Left ventricle myocardium inferior (tissue), 1 donor: ENCODE measurements at regions not wholly inside any gene's neighbourhood (a gene's known extent, or its start where the extent isn't known, plus 50 kb on each side); places are given as distances from the start of the nearest gene placed in this dataset.

ENCODE experiments used
- DNase-seq: peaks from one replicate; pipeline ENCODE4 v3.0.0-alpha.2; 2020
- H3K27ac ChIP-seq: fragments of 200-600 bp; replicated peaks from 2 replicates; pipeline ENCODE4 v1.8.0; 2021
- H3K27me3 ChIP-seq: fragments of 200-600 bp; 2 replicates; pipeline ENCODE4 v1.8.0; 2021; ENCODE audit warnings: low read depth
- H3K36me3 ChIP-seq: fragments of 200-600 bp; 2 replicates; pipeline ENCODE4 v1.8.0; 2021
- H3K4me1 ChIP-seq: fragments of 200-600 bp; 2 replicates; pipeline ENCODE4 v1.8.0; 2021
- H3K4me3 ChIP-seq: fragments of 200-600 bp; 2 replicates; pipeline ENCODE4 v1.8.0; 2021; ENCODE audit warnings: mild to moderate bottlenecking, moderate library complexity
- H3K9me3 ChIP-seq: fragments of 200-600 bp; replicated peaks from 2 replicates; pipeline ENCODE4 v1.8.0; 2021
- CTCF ChIP-seq: fragments of 200-600 bp; IDR thresholded peaks from 2 replicates; pipeline ENCODE4 v1.8.0; 2021; ENCODE audit warnings: antibody characterized with exemption, mild to moderate bottlenecking, borderline replicate concordance
- intact Hi-C: fragments of 100-400 bp; cut with micrococcal nuclease; formaldehyde crosslinking; loops from one replicate; pipeline ENCODE4 v1.11.0; 2022
- donor health status: DM: no; HTN: yes; CAD: no; lungs with severe emphysema.

DNA sequence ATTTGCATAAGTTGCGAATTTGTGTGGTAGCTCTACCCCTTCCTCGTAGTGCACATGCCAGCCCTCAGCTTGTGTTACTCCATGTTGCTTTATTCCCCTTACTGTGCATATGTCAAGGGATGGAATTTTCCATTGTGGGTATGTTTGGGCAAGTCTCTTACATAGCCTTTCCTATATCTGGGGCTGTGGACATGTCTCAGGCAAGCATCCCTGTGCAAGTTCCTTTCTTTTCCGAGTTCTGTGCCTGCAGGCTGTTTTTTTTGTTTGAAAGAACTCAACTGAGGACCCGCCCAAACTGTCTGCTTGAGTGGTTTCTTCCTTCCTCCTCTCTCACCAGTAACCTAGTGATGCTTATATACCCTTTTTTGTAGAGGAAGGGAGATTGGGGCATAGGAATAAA is 1739.1 kb upstream of the PIK3C3 start:
- no peak for TF ChIP-seq CTCF
- intact Hi-C loops, result no loop called here
- H3K9me3 ChIP-seq, result no peaks in the 10 kb centered on the region
- no peak overlapping the region for H3K4me3 ChIP-seq
- no peak overlapping the region for H3K27ac ChIP-seq
- no peak for DNase-seq
- no peaks in the 10 kb centered on the region for H3K4me1 ChIP-seq
- H3K36me3 ChIP-seq, result no peaks in the 10 kb centered on the region
- H3K27me3 ChIP-seq, result no peaks in the 10 kb centered on the region

- Histone ChIP-seq H3K9me3 (no peaks in the 10 kb centered on the region), H3K4me3 (no peak overlapping the region), H3K36me3 (no peaks in the 10 kb centered on the region), H3K27ac (no peak overlapping the region), H3K4me1 (no peaks in the 10 kb centered on the region), H3K27me3 (no peaks in the 10 kb centered on the region)
- no peak for TF ChIP-seq CTCF
- intact Hi-C loops, result no loop called here
- DNase-seq, result no peak
Measured at GRCh38 chr18:40210696-40211095, 1744.3 kb upstream of the PIK3C3 start.

GRCh38 chr18:40208958-40209357 is 1746.1 kb upstream of the PIK3C3 start:
- Histone ChIP-seq H3K27me3 (no peaks in the 10 kb centered on the region), H3K9me3 (no peaks in the 10 kb centered on the region), H3K4me1 (no peaks in the 10 kb centered on the region), H3K36me3 (no peaks in the 10 kb centered on the region), H3K4me3 (no peak overlapping the region), H3K27ac (no peak overlapping the region)
- TF ChIP-seq CTCF, result no peak
- no peak for DNase-seq
- intact Hi-C loops, result no loop called here

DNA sequence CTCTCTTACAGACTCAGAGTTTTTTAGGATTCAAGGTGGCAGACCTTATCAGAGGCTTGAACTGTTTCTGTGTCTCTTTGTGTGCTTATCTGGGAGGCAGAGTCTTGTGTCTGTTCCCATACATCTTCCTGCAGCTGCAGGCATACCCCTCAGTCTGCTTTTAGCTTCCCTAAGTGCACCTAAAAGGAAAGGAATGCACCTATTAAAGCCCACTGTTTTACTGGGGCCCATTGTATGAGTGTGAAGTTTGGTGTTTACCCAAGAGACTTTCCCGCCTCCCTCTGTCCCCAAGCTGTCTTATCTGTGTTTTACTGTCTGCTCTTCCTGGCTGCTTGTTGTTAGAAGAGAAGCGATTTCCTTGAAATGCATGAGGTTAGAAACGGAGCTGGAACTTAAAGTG is 1757.3 kb upstream of the PIK3C3 start:
- no peak for TF ChIP-seq CTCF

DNA sequence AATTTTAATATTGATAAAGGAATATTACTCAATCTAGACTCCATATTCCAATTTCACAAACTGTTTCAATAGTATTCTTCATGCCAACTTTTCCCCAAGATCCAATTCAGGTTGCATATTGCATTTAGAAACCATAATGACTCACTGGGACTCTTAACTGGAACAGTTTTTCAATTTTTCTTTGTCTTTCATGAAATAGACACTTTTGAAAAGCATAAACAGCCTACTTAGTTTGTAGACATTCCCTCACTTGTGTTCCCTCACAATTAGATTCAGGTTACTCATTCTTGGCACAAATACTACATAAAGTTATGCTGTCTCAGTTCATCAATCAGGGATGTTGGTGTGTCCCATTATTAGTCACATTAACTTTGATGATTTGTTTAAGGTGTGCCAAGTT is 1768.4 kb upstream of the PIK3C3 start:
- DNase-seq, result no peak
- no peak for TF ChIP-seq CTCF
- H3K4me3 ChIP-seq, result no peak overlapping the region
- H3K9me3 ChIP-seq, result peaks cover 22% of the 10 kb centered on the region
- no peak overlapping the region for H3K27ac ChIP-seq
- intact Hi-C loops, result no loop called here
- no peaks in the 10 kb centered on the region for H3K36me3 ChIP-seq
- no peaks in the 10 kb centered on the region for H3K4me1 ChIP-seq
- no peaks in the 10 kb centered on the region for H3K27me3 ChIP-seq

More for the DNA sequence above, 1757.3 kb upstream of the PIK3C3 start:
- peaks cover 22% of the 10 kb centered on the region for H3K9me3 ChIP-seq
- H3K4me1 ChIP-seq, result no peaks in the 10 kb centered on the region
- DNase-seq, result no peak
- intact Hi-C loops, result no loop called here
- H3K4me3 ChIP-seq, result no peak overlapping the region
- H3K27me3 ChIP-seq, result no peaks in the 10 kb centered on the region
- no peak overlapping the region for H3K27ac ChIP-seq
- H3K36me3 ChIP-seq, result no peaks in the 10 kb centered on the region
